ENCODE measurements at regions not wholly inside any gene's neighbourhood (a gene's known extent, or its start where the extent isn't known, plus 50 kb on each side); places are given as distances from the start of the nearest gene placed in this dataset.

DNA sequence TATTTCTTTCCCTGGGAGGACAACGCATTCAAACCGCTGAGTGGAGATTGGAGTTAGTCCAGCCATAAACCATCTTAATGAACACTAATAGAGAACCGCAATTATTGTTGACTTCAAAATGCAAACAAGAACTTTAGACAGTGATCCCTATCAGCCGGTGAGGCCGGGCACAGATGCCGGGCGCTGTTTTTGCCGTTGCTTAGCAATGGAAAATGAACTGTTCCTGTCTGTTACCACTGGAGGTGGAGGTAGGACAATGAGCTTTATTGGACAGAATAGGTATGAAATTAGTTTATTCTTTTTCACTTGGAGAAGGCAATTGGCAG is 216.8 kb downstream of the TTC8 start:
- H3K27me3 Mint-ChIP-seq (ENCODE audit: low read depth), result peaks cover 17% of the 10 kb centered on the region
- H3K4me3 Mint-ChIP-seq, result no peak overlapping the region

DNA sequence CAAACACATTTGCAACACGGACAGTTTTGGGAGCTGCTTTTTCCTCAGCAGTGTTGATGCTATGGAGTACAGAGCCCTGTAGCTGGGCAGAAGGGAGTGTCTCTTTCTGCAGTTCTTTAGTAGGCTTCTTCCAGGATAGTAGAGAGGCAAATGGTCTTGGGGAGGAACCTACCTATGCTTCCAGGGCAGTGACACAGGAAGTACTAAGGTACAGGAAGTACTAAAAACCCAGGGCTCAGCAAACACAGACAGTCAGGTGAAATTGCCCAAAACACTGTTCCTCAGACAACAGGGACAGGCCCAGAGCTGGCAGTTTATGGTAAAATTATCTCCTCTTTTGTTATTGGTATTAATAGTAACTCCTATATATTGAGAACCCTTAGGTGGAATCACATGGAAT is 217.6 kb downstream of the TTC8 start:
- Mint-ChIP-seq H3K27me3 (ENCODE audit: low read depth) (peaks cover 22% of the 10 kb centered on the region), H3K36me3 (ENCODE audit: low read depth) (no peaks in the 10 kb centered on the region), H3K4me1 (ENCODE audit: low read depth) (peaks cover 4% of the 10 kb centered on the region), H3K27ac (no peak overlapping the region), H3K9me3 (peaks cover 12% of the 10 kb centered on the region), H3K4me3 (no peak overlapping the region)

More for the DNA sequence above, 216.8 kb downstream of the TTC8 start:
- no peaks in the 10 kb centered on the region for H3K36me3 Mint-ChIP-seq (ENCODE audit: low read depth)
- H3K4me1 Mint-ChIP-seq (ENCODE audit: low read depth), result peaks cover 4% of the 10 kb centered on the region
- H3K27ac Mint-ChIP-seq, result no peak overlapping the region
- H3K9me3 Mint-ChIP-seq, result peaks cover 12% of the 10 kb centered on the region

DNA sequence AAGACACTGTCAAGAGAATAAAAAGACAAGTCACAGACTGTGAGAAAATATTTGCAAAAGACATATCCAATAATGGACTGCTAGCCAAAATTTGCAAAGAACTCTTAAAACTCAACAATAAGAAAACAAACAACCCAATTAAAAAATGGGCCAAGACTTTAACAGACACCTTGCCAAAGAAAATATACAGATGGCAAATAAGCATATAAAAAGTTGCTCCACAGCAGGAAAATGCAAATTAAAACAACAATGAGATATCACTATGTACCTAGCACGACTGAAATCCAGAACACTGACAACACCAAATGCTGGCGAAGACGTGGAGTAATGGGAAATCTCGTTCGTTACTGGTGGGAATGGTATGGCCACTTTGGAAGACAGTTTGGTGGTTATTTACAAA is 228.9 kb downstream of the TTC8 start:
- Mint-ChIP-seq H3K4me1 (ENCODE audit: low read depth) (no peaks in the 10 kb centered on the region), H3K4me3 (no peak overlapping the region), H3K27ac (no peak overlapping the region), H3K27me3 (ENCODE audit: low read depth) (peaks cover 30% of the 10 kb centered on the region), H3K36me3 (ENCODE audit: low read depth) (no peaks in the 10 kb centered on the region), H3K9me3 (no peaks in the 10 kb centered on the region)

DNA sequence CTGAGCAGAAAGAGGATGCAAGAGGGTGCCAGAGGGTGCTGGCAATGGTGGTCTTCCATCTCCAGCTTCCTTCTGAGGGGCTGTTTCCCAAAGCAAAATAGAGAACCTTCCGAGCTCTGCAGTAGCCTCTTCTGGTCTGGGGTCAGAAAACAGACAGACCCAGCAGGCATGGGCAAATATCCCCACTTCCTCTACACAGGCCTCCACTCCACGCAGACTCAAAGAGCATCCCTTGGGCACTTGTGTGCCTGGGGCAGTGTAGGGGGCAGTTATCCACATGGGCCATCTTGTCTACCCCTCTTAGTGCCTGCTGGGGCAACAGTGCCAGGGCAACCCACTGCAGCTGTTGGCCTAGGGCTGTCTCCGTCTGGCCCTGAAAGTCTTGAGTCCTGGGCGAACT is 231.9 kb downstream of the TTC8 start:
- peaks cover 3% of the 10 kb centered on the region for H3K9me3 Mint-ChIP-seq
- H3K27ac Mint-ChIP-seq, result no peak overlapping the region
- H3K4me1 Mint-ChIP-seq (ENCODE audit: low read depth), result no peaks in the 10 kb centered on the region
- no peaks in the 10 kb centered on the region for H3K36me3 Mint-ChIP-seq (ENCODE audit: low read depth)
- H3K4me3 Mint-ChIP-seq, result no peak overlapping the region
- peaks cover 21% of the 10 kb centered on the region for H3K27me3 Mint-ChIP-seq (ENCODE audit: low read depth)

DNA sequence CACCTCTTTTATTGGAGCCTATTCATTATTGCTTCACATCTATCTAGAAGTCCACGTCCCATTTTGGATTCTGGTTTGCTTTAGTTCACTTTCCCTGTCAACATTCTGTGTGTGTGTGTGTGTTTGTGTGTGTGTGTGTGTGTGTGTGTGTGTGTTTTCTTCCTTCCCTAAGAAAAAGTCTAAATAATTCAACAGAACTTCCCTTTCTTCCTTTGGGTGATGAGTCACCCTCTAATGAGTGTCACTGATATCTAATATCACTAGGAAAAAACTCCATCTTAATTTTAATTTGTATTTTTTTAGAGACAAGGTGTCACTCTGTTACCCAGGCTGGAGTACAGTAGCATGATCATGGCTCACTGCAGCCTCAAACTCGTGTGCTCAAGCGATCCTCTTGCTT is 234.2 kb downstream of the TTC8 start:
- H3K9me3 Mint-ChIP-seq, result peaks cover 3% of the 10 kb centered on the region
- no peak overlapping the region for H3K27ac Mint-ChIP-seq
- peaks cover 19% of the 10 kb centered on the region for H3K27me3 Mint-ChIP-seq (ENCODE audit: low read depth)
- no peaks in the 10 kb centered on the region for H3K36me3 Mint-ChIP-seq (ENCODE audit: low read depth)
- H3K4me3 Mint-ChIP-seq, result no peak overlapping the region
- no peaks in the 10 kb centered on the region for H3K4me1 Mint-ChIP-seq (ENCODE audit: low read depth)

DNA sequence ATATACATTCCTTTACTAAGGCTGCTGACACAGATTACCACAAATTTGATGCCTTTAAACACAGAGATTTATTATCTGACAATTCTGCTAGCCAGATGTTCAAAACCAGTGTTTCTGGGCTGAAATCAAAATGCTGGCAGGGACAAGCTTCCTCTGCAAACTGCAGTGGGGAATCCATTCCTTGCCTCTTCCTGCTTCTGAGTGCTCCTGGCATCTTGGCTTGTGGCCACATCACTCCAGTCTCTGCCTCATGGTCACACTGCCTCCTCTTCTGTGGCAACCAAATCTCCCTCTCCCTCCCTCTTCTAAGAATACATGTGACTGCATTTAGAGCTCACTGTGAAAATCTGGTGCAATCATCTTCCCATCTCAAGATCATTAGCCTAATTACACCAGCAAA is 235.7 kb downstream of the TTC8 start:
- H3K27ac Mint-ChIP-seq, result no peak overlapping the region
- H3K4me1 Mint-ChIP-seq (ENCODE audit: low read depth), result no peaks in the 10 kb centered on the region
- peaks cover 3% of the 10 kb centered on the region for H3K9me3 Mint-ChIP-seq
- H3K27me3 Mint-ChIP-seq (ENCODE audit: low read depth), result peaks cover 24% of the 10 kb centered on the region
- no peaks in the 10 kb centered on the region for H3K36me3 Mint-ChIP-seq (ENCODE audit: low read depth)
- H3K4me3 Mint-ChIP-seq, result no peak overlapping the region

DNA sequence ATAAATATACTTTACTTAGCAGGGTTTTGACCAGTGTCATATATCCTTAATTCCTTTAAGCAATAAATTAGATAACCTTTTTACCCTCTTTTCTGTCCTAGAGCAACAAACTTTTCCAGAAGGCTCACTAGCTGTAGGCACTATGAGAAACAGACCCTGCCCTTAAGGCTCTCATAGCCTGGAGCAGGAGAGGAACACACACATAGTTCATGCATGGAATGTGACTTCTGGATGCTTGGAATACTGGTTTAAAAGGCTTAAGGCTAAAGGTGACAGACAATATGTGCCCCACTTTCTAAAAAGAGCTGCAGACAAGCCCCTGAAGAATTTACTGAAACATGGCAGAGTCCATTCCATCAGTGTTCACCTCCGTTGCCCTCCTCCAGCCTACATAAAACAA is 237.2 kb downstream of the TTC8 start:
- H3K27me3 Mint-ChIP-seq (ENCODE audit: low read depth), result peaks cover 24% of the 10 kb centered on the region

DNA sequence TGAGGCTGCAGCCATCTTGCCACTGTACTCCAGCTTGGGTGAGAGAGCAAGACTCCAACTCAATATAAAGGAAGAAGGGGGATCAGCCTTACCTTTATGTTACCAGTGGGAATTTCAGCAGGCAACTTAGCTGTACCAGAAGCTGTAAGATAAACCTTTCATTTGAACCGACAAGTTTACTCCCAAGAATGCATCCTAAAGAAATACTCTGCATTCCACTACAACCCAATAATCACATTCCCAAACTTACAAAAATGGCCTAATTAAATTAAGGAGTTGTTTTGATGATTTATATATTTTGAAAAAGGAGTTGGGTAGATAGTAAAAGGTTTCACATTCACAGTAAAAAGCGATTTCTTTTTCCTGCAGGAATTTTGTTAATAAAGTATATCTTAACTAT is 241.4 kb downstream of the TTC8 start:
- H3K4me3 Mint-ChIP-seq, result no peak overlapping the region
- H3K36me3 Mint-ChIP-seq (ENCODE audit: low read depth), result no peaks in the 10 kb centered on the region
- H3K9me3 Mint-ChIP-seq, result no peaks in the 10 kb centered on the region
- H3K4me1 Mint-ChIP-seq (ENCODE audit: low read depth), result peaks cover 8% of the 10 kb centered on the region
- no peak overlapping the region for H3K27ac Mint-ChIP-seq
- H3K27me3 Mint-ChIP-seq (ENCODE audit: low read depth), result peaks cover 42% of the 10 kb centered on the region

More for the DNA sequence above, 237.2 kb downstream of the TTC8 start:
- H3K9me3 Mint-ChIP-seq, result peaks cover 3% of the 10 kb centered on the region
- H3K27ac Mint-ChIP-seq, result no peak overlapping the region
- H3K36me3 Mint-ChIP-seq (ENCODE audit: low read depth), result no peaks in the 10 kb centered on the region
- H3K4me1 Mint-ChIP-seq (ENCODE audit: low read depth), result no peaks in the 10 kb centered on the region
- no peak overlapping the region for H3K4me3 Mint-ChIP-seq

DNA sequence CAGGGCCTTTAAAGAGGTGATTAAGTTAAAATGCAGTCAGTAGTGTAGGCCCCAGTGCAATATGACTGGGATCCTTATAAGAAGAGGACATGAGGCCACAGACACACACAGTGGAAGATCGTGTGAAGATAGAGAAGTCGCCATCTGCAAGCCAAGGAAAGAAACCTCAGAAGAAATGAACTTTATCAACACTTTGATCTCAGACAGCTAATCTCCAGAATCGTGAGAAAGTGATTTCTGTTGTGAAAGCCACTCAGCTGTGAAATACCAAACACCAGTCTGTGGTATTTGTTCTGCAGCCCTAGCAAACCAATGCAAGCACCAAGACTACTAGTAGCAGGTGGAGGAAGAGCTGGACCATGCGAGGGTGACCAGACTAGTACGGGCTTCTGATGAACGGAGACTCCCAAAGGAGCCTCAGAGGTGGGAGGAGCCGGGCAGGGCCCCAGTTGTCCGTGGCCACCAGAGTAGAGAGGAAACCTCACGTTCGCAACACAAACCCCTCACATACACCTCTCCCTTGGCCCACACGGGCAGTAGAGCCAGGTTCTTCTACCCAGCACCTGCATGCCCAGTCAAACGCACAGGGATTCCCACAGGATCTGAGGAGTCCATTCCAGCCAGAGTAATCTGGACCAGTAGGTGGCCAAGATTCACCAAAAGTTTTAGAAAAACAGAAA is 243.0 kb downstream of the TTC8 start:
- Mint-ChIP-seq H3K27ac (no peak overlapping the region), H3K4me3 (no peak overlapping the region), H3K9me3 (no peaks in the 10 kb centered on the region), H3K4me1 (ENCODE audit: low read depth) (peaks cover 8% of the 10 kb centered on the region), H3K36me3 (ENCODE audit: low read depth) (no peaks in the 10 kb centered on the region), H3K27me3 (ENCODE audit: low read depth) (peaks cover 51% of the 10 kb centered on the region)

DNA sequence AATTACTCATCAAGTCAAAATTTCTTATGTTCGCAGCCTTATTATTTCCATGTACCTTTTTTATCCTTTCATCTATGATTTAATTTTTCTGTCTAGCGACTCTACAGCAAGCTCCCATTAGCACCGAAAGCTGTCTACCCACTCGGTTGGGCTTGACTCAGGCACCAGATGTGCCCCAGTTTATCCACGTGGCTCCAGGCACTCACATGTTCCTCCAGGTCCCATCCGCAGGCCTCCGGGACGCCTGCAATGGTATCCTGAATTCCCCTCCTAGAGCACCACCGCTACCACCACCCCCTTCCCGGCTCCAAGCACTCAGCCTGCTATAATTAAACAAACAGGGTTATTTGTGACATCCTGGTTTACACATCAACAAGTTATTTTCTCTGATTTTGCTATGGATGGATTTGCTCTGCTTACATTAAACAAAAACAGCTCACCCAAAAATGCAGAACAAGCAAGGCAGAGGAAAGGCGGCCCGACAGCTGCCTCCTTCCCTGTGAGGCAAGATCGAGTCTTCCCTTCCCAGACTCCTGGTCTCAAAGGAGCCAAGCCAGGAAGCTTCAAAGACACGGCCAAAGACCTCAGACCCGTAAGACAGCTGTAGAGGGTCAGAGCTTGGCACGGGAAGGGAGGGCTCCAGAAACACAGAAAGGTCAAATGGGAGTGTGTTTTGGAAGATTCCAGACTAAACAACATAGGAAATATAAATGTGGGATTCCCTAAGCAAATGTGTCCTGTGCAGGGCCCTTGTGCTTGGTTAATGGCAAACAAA is 253.8 kb downstream of the TTC8 start:
- H3K9me3 Mint-ChIP-seq, result no peaks in the 10 kb centered on the region
- H3K4me1 Mint-ChIP-seq (ENCODE audit: low read depth), result no peaks in the 10 kb centered on the region
- H3K36me3 Mint-ChIP-seq (ENCODE audit: low read depth), result no peaks in the 10 kb centered on the region
- H3K4me3 Mint-ChIP-seq, result no peak overlapping the region
- H3K27ac Mint-ChIP-seq, result no peak overlapping the region
- H3K27me3 Mint-ChIP-seq (ENCODE audit: low read depth), result peaks cover 13% of the 10 kb centered on the region

DNA sequence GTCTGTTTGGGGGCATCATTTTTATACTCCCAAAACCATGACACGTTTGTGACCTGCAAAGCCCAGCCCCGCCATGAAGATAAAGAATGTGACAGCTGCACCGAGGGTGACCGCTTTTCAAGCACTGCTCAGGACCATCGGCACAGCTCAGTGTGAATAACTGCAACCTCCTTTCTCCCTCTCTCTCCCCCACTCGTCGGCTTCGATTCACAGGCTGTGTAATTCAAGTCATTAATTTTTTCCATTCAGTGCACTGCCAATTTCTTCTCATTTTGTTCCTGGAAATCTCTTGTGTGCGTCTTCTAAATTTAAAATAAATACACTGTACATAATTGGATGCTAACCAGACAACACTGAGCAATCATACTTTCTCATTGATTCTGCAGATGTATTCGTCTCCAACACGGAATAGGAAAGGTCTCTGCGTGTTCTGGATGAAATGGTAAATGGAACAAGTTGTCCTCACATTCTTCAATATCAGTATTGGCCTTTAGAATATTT is 260.8 kb downstream of the TTC8 start:
- H3K4me3 Mint-ChIP-seq, result no peak overlapping the region
- H3K27ac Mint-ChIP-seq, result no peak overlapping the region
- no peaks in the 10 kb centered on the region for H3K9me3 Mint-ChIP-seq
- H3K36me3 Mint-ChIP-seq (ENCODE audit: low read depth), result no peaks in the 10 kb centered on the region
- no peaks in the 10 kb centered on the region for H3K4me1 Mint-ChIP-seq (ENCODE audit: low read depth)
- peaks cover 7% of the 10 kb centered on the region for H3K27me3 Mint-ChIP-seq (ENCODE audit: low read depth)

DNA sequence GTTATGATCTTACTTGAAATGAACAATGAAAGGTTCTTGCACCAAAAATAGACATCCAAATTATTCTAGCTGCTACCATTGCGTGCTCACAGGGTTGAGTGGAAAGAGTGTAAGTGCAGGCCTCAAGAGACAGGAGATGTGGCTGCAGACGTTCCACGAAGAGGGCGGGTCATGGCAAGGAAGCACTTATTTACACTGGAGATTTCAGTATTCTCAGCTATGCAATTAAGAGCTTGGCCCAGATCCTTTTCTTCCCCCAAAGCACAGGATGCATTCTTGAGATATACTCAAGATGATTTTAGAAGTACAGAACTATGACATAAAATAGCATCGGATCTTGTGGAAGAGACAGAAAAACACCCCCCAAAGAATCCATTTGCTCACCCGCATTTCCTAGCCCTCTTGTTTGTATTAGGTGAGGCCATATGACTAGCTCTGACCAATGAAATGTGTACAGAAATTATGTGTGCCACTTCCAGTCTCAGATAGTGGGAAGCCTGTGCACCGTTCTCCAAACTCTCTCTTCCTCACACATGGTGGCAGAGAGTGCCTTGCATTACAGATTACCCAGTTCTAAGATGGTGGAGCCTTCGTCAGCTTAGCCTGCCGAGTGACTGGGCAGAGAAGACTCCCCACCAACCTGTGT is 261.4 kb downstream of the TTC8 start:
- Mint-ChIP-seq H3K4me1 (ENCODE audit: low read depth) (no peaks in the 10 kb centered on the region), H3K27me3 (ENCODE audit: low read depth) (peaks cover 7% of the 10 kb centered on the region), H3K27ac (no peak overlapping the region), H3K9me3 (no peaks in the 10 kb centered on the region), H3K36me3 (ENCODE audit: low read depth) (no peaks in the 10 kb centered on the region), H3K4me3 (no peak overlapping the region)

DNA sequence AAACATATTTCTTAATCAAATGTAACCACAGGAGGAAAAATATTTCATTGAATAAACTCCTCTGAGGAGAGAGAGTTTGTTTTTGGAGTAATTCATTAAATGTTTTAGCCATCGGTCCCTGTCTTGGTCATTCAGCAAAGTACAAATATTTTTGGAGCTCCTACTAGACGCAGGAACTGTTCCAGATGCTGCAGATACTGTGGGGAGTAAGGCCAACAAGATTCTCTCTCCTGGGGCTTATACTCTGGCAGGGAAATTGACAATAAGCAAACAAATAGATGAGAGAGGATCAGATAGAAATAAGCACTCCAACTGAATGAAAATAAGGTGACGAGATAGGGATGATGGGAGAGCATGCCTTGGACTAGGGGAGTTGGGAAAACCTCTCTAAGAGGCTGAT is 264.1 kb downstream of the TTC8 start:
- Mint-ChIP-seq H3K9me3 (peaks cover 6% of the 10 kb centered on the region), H3K36me3 (ENCODE audit: low read depth) (no peaks in the 10 kb centered on the region), H3K27me3 (ENCODE audit: low read depth) (peaks cover 7% of the 10 kb centered on the region), H3K27ac (no peak overlapping the region), H3K4me1 (ENCODE audit: low read depth) (no peaks in the 10 kb centered on the region), H3K4me3 (no peak overlapping the region)

DNA sequence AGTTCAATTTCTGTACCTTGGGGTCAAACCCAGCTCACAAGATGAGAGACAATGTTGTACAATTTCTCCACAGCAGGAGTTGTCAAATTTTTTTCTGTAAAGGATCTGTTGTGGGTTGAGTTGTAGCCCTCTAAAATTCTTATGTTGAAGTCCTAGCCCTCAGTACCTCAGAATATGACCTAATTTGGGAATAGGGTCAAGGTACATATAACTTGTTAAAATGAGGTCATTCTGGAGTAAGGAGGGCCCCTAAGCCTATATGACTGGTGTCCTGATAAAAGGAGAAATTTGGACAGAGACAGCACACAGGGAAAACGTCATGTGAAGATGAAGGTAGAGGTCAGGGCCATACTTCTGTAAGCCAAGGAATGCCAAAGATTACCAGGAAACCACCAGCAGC is 264.9 kb downstream of the TTC8 start:
- H3K27ac Mint-ChIP-seq, result no peak overlapping the region
- H3K27me3 Mint-ChIP-seq (ENCODE audit: low read depth), result peaks cover 7% of the 10 kb centered on the region
- peaks cover 6% of the 10 kb centered on the region for H3K9me3 Mint-ChIP-seq
- no peaks in the 10 kb centered on the region for H3K36me3 Mint-ChIP-seq (ENCODE audit: low read depth)
- no peaks in the 10 kb centered on the region for H3K4me1 Mint-ChIP-seq (ENCODE audit: low read depth)
- no peak overlapping the region for H3K4me3 Mint-ChIP-seq

DNA sequence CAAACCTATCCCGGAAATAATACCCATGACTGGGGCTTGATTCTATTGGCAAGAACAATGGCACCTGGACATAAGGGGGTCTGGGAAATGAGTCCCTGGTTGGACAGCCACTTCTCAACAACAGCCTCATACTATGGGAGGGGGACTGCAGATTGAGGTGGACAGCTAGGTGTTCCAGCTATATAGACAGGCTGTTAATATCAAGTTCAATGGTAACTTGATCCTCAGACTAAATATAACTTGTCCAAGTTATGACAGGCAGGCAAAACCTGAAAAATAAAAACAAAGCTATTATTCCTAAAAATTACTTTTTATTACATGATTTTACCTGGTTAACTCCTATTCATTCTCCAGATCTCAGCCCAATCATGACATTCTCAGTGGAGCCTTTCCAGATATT is 267.3 kb downstream of the TTC8 start:
- Mint-ChIP-seq H3K4me3 (no peak overlapping the region), H3K27ac (no peak overlapping the region), H3K27me3 (ENCODE audit: low read depth) (peaks cover 7% of the 10 kb centered on the region), H3K36me3 (ENCODE audit: low read depth) (no peaks in the 10 kb centered on the region), H3K4me1 (ENCODE audit: low read depth) (no peaks in the 10 kb centered on the region), H3K9me3 (peaks cover 6% of the 10 kb centered on the region)

Measured in T-helper 1 cell treated with Interleukin-12 subunit alpha and Interleukin-12 subunit beta and Interleukin-4 antibody, amounts not matched to agents 30 μg/mL and 1 μg/mL, for 36 hours (primary cell).